IgD-negative memory B cell (primary cell): ENCODE measurements at regions not wholly inside any gene's neighbourhood (a gene's known extent, or its start where the extent isn't known, plus 50 kb on each side); places are given as distances from the start of the nearest gene placed in this dataset.

Source experiments
- H3K27ac Mint-ChIP-seq, 3 donors: one replicate each; pipeline ENCODE4 v1.8.0; 2020 to 2022; ENCODE audit warnings: mild to moderate bottlenecking in 3 of 3, mixed read lengths in 3 of 3, moderate library complexity in 1 of 3
- H3K27me3 Mint-ChIP-seq: one replicate; pipeline ENCODE4 v1.8.0; 2021; ENCODE audit warnings: mixed read lengths
- H3K36me3 Mint-ChIP-seq: one replicate; pipeline ENCODE4 v1.8.0; 2020; ENCODE audit warnings: mild to moderate bottlenecking, mixed read lengths
- H3K4me1 Mint-ChIP-seq, 3 donors: one replicate each; pipeline ENCODE4 v1.8.0; 2020 to 2022; ENCODE audit warnings: mixed read lengths in 3 of 3, mild to moderate bottlenecking in 1 of 3
- H3K4me3 Mint-ChIP-seq, 4 donors: one replicate each; pipeline ENCODE4 v1.8.0; 2020 to 2022; ENCODE audit warnings: mild to moderate bottlenecking in 4 of 4, mixed read lengths in 4 of 4, moderate library complexity in 3 of 4
- H3K9me3 Mint-ChIP-seq, 3 donors: one replicate each; pipeline ENCODE4 v1.8.0; 2020 to 2021; ENCODE audit warnings: mixed read lengths in 3 of 3, mild to moderate bottlenecking in 1 of 3

DNA sequence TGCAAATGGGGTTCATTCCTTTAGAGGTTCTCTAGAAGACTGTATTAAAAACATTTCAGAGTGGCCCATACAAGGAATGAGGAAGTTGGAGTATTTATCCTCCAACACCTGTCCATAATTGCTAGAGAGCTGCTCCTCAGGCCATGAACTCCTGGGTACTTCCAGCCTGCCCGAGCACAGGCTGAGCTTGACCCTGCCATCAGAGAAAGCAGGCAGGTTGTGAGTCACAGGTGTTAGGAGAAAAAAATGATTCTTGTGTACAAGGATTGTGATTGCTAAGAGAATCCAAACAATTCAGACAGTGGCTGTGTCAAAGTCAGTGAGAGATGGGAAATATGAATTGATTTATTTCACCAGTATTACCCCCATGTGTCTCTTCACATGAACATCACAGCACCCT is 156.8 kb upstream of the GADL1 start:
- peaks cover 2 to 4% (median 2%) of the 10 kb centered on the region in 3 donors for H3K9me3 Mint-ChIP-seq
- no peak overlapping the region for H3K4me3 Mint-ChIP-seq
- H3K4me1 Mint-ChIP-seq: peaks cover 0 to 3% (median 0%) of the 10 kb centered on the region in 3 donors
- H3K27ac Mint-ChIP-seq: no peak overlapping the region
- peaks cover 8% of the 10 kb centered on the region for H3K27me3 Mint-ChIP-seq
- no peaks in the 10 kb centered on the region for H3K36me3 Mint-ChIP-seq

DNA sequence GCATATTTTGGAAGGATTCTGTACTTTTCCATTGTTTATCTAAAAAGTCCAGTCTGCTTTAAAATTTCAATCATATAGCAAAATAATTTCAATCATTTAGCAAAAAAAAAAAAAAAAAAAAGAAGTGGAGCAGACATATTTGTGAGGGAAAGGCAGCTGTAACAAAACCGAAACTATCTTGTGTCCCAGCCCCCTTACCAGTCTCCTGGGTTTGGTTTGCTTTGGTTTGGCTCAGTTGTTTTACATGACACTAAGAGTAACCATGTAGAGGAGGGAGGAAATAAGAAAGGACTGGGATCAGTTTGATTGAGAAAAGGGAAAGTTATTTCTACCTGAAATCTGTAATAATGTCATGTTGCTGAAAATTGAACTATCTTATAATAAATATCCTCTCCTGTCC is 158.8 kb upstream of the GADL1 start:
- H3K9me3 Mint-ChIP-seq: peaks cover 2 to 4% (median 4%) of the 10 kb centered on the region in 3 donors
- peak overlapping the region in 1 of 4 donors; percentile 19 for H3K4me3 Mint-ChIP-seq
- peaks cover 0 to 3% (median 0%) of the 10 kb centered on the region in 3 donors for H3K4me1 Mint-ChIP-seq
- peaks cover 6% of the 10 kb centered on the region for H3K27me3 Mint-ChIP-seq
- H3K27ac Mint-ChIP-seq: no peak overlapping the region
- no peaks in the 10 kb centered on the region for H3K36me3 Mint-ChIP-seq

- Mint-ChIP-seq H3K27me3 (peaks cover 6% of the 10 kb centered on the region), H3K27ac (no peak overlapping the region)
Measured at GRCh38 chr3:31054032-31054431, 159.6 kb upstream of the GADL1 start.

GRCh38 chr3:31055757-31056156 is 161.3 kb upstream of the GADL1 start:
- Mint-ChIP-seq H3K4me3 (no peak overlapping the region), H3K9me3 (peaks cover 4 to 15% (median 5%) of the 10 kb centered on the region in 3 donors), H3K27me3 (peaks cover 1% of the 10 kb centered on the region), H3K27ac (no peak overlapping the region), H3K4me1 (peaks cover 0 to 3% (median 0%) of the 10 kb centered on the region in 3 donors), H3K36me3 (no peaks in the 10 kb centered on the region)

More at GRCh38 chr3:31054032-31054431, 159.6 kb upstream of the GADL1 start:
- Mint-ChIP-seq H3K4me1 (peaks cover 0 to 3% (median 0%) of the 10 kb centered on the region in 3 donors), H3K4me3 (no peak overlapping the region), H3K36me3 (no peaks in the 10 kb centered on the region), H3K9me3 (peaks cover 4 to 9% (median 4%) of the 10 kb centered on the region in 3 donors)

GRCh38 chr3:31057891-31058290 is 163.4 kb upstream of the GADL1 start:
- peaks cover 0 to 3% (median 0%) of the 10 kb centered on the region in 3 donors for H3K4me1 Mint-ChIP-seq
- peaks cover 2 to 11% (median 5%) of the 10 kb centered on the region in 3 donors for H3K9me3 Mint-ChIP-seq
- no peaks in the 10 kb centered on the region for H3K36me3 Mint-ChIP-seq
- H3K27ac Mint-ChIP-seq: no peak overlapping the region
- no peak overlapping the region for H3K4me3 Mint-ChIP-seq
- H3K27me3 Mint-ChIP-seq: peaks cover 1% of the 10 kb centered on the region

- no peaks in the 10 kb centered on the region for H3K36me3 Mint-ChIP-seq
Measured at GRCh38 chr3:31064021-31064420, 169.6 kb upstream of the GADL1 start.

DNA sequence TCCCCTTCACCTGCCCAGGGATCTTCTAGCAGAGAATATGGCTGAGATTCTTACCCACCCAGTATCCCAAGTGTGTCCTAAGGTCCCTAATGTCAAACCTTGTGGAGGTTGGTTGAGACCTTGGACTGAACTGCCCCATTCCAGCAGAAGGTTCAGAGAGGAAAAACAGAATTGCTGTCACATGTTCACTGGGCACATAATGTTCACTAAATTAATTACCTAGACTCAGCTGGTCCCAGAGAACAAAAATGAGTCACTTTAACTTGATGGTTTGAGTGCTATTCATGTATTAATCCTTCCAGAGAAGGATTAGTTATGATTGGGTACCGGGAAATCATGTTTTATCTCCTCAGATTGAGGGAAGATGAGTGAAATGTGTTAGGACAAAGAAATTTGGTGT is 171.3 kb upstream of the GADL1 start:
- H3K4me3 Mint-ChIP-seq: no peak overlapping the region
- H3K4me1 Mint-ChIP-seq: no peaks in the 10 kb centered on the region
- H3K9me3 Mint-ChIP-seq: peaks cover 0 to 2% (median 0%) of the 10 kb centered on the region in 3 donors
- peaks cover 6% of the 10 kb centered on the region for H3K27me3 Mint-ChIP-seq
- no peak overlapping the region for H3K27ac Mint-ChIP-seq
- H3K36me3 Mint-ChIP-seq: no peaks in the 10 kb centered on the region

More at GRCh38 chr3:31064021-31064420, 169.6 kb upstream of the GADL1 start:
- Mint-ChIP-seq H3K27ac (no peak overlapping the region), H3K27me3 (peaks cover 4% of the 10 kb centered on the region), H3K9me3 (peaks cover 0 to 6% (median 3%) of the 10 kb centered on the region in 3 donors), H3K4me3 (no peak overlapping the region), H3K4me1 (no peaks in the 10 kb centered on the region)

DNA sequence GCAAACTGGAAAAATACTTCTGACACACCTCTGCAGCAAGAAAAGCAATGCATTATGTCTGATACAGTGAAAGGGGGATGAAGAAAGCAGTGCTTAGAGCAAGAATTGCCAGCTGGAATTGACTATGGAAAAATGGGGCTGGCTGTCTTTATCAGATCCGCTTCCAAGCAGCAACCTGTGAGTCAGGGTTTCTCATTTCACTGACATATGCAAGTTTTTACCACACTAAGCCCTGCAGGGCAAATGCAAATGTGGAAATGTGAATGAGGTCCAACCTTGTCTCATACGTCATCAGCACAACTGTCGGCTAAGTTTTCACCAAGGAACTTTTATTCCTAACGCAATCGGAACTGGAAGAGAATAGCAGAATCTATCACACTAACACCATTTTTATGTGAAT is 172.5 kb upstream of the GADL1 start:
- Mint-ChIP-seq H3K4me1 (no peaks in the 10 kb centered on the region), H3K27ac (no peak overlapping the region), H3K36me3 (no peaks in the 10 kb centered on the region), H3K27me3 (peaks cover 6% of the 10 kb centered on the region), H3K4me3 (no peak overlapping the region), H3K9me3 (peaks cover under 1 to 7% (median 2%) of the 10 kb centered on the region in 3 donors)

- H3K4me3 Mint-ChIP-seq: no peak overlapping the region
- H3K27me3 Mint-ChIP-seq: no peaks in the 10 kb centered on the region
- no peaks in the 10 kb centered on the region for H3K4me1 Mint-ChIP-seq
- no peak overlapping the region for H3K27ac Mint-ChIP-seq
- H3K36me3 Mint-ChIP-seq: peaks cover 2% of the 10 kb centered on the region
- H3K9me3 Mint-ChIP-seq: peaks cover 2 to 7% (median 4%) of the 10 kb centered on the region in 3 donors
Measured at GRCh38 chr3:31075471-31075870, 181.0 kb upstream of the GADL1 start.

DNA sequence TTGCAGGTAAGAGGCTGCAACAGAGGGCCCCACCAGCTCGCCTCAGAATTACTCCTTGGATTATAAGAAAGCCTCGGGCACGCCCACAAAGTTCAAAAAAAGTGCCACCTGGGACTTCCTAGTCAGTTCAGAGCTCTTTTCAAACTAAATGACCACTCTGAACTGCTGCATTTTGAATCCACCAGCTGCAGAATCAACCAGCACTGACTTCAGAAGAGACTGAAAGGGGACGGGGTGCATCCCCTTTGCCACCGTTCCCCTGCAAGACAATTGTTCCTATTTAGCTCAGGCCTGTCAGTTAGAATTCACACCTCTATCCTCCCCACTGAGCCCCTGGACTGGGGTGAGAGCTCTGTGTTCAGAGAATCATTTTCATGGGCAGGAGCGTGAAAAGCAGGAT is 181.4 kb upstream of the GADL1 start:
- H3K27me3 Mint-ChIP-seq: no peaks in the 10 kb centered on the region
- no peaks in the 10 kb centered on the region for H3K4me1 Mint-ChIP-seq
- peaks cover 2 to 7% (median 4%) of the 10 kb centered on the region in 3 donors for H3K9me3 Mint-ChIP-seq

GRCh38 chr3:31077021-31077601 is 182.7 kb upstream of the GADL1 start:
- Mint-ChIP-seq H3K9me3 (peaks cover 0 to 2% (median 0%) of the 10 kb centered on the region in 3 donors), H3K27ac (no peak overlapping the region), H3K27me3 (peaks cover 3% of the 10 kb centered on the region), H3K4me1 (no peaks in the 10 kb centered on the region), H3K4me3 (no peak overlapping the region), H3K36me3 (peaks cover 2% of the 10 kb centered on the region)

More for the DNA sequence above, 181.4 kb upstream of the GADL1 start:
- no peak overlapping the region for H3K4me3 Mint-ChIP-seq
- H3K36me3 Mint-ChIP-seq: peaks cover 2% of the 10 kb centered on the region
- H3K27ac Mint-ChIP-seq: no peak overlapping the region

GRCh38 chr3:31077826-31078225 is 183.4 kb upstream of the GADL1 start:
- H3K36me3 Mint-ChIP-seq: peaks cover 2% of the 10 kb centered on the region
- no peak overlapping the region for H3K4me3 Mint-ChIP-seq
- no peaks in the 10 kb centered on the region for H3K4me1 Mint-ChIP-seq
- no peak overlapping the region for H3K27ac Mint-ChIP-seq
- no peaks in the 10 kb centered on the region for H3K9me3 Mint-ChIP-seq
- peaks cover 3% of the 10 kb centered on the region for H3K27me3 Mint-ChIP-seq

DNA sequence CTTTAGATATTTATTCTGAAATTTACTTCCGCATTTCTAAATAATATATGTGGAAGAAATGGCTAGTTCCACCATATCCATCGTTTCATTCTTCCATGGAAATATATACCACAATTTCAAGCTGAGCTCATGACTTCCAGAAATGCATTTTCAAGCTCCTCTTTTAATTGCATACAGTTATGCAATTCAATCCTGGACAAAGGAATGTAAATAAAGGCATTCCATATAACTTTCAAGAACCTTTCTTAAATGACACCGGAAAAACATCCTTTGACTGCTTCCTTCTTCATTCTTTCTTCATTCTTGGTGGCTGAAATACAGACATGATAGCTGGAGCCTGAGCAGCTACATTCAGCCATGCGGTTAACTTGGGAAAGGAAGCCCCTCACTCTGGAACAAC is 185.2 kb upstream of the GADL1 start:
- H3K4me3 Mint-ChIP-seq: no peak overlapping the region
- H3K9me3 Mint-ChIP-seq: no peaks in the 10 kb centered on the region
- H3K36me3 Mint-ChIP-seq: no peaks in the 10 kb centered on the region
- H3K27ac Mint-ChIP-seq: no peak overlapping the region
- H3K4me1 Mint-ChIP-seq: no peaks in the 10 kb centered on the region
- peaks cover 3% of the 10 kb centered on the region for H3K27me3 Mint-ChIP-seq

DNA sequence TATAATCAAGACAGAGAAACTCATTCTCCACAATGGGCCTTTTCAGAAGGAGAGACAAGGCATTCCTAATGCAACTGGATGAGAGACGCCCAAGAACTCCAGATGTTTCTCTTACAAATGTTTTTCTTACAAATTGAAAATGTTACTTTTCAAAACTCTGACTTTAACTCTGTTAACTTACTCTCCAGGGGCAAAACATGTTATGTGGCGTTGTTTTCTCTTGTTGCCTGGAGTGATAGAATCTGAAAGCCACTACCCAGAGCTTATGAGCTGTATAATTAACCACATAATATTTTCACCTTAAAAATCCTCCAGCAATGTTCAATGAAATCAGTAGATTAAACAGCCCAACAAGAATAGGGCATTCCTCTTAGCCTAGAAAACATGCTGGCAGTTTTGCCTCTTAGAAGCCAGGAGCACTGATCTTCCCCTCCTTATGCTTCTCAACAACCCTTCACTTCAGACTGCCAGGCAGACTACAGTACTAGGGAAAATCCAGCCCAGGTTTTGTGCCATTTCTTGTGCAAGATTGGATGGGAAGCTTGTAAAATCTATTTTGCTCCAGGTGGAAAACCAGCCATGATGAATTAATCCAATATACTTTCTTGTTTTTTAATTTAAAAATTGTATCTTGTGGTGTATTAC is 186.7 kb upstream of the GADL1 start:
- H3K4me1 Mint-ChIP-seq: no peaks in the 10 kb centered on the region
- H3K27me3 Mint-ChIP-seq: peaks cover 3% of the 10 kb centered on the region
- H3K36me3 Mint-ChIP-seq: no peaks in the 10 kb centered on the region
- no peak overlapping the region for H3K27ac Mint-ChIP-seq
- no peaks in the 10 kb centered on the region for H3K9me3 Mint-ChIP-seq
- H3K4me3 Mint-ChIP-seq: no peak overlapping the region

DNA sequence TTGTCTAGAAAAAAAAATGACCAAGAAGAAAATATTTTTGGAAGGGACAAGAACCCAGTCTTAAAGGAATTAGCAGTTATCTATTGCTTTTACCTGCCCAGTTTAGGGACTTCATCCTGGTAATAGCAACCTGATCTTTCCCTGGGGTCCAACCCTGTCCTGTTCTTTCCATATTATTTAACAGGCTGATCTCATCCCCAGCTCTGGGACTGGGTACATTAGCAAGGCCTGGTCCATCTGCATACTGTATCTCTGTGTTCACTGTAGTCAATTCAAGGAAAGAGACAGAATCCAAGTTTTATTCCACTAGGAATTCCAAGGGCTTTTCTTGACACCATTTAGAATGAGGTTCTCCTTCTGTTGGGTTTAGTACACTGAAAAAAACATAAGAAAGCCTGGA is 191.7 kb upstream of the GADL1 start:
- Mint-ChIP-seq H3K36me3 (no peaks in the 10 kb centered on the region), H3K27ac (no peak overlapping the region), H3K27me3 (peaks cover 2% of the 10 kb centered on the region), H3K9me3 (no peaks in the 10 kb centered on the region), H3K4me3 (no peak overlapping the region), H3K4me1 (no peaks in the 10 kb centered on the region)

GRCh38 chr3:31086698-31087097 is 192.2 kb upstream of the GADL1 start:
- no peaks in the 10 kb centered on the region for H3K27me3 Mint-ChIP-seq
- H3K4me3 Mint-ChIP-seq: no peak overlapping the region
- H3K27ac Mint-ChIP-seq: no peak overlapping the region
- H3K36me3 Mint-ChIP-seq: no peaks in the 10 kb centered on the region
- no peaks in the 10 kb centered on the region for H3K4me1 Mint-ChIP-seq
- no peaks in the 10 kb centered on the region for H3K9me3 Mint-ChIP-seq
